CD14-positive monocyte (primary cell): ENCODE measurements at regions not wholly inside any gene's neighbourhood (a gene's known extent, or its start where the extent isn't known, plus 50 kb on each side); places are given as distances from the start of the nearest gene placed in this dataset.

Experiments
- DNase-seq, 3 donors: peaks; one replicate each; pipeline ENCODE4 v3.0.0-alpha.2; 2011 to 2022
- H2AFZ ChIP-seq: 2 replicates; pipeline ENCODE4 v1.6.0; 2012; ENCODE audit warnings: mild to moderate bottlenecking, low read depth, low read length, inconsistent platforms; ENCODE audit not compliant: insufficient read depth, poor library complexity, severe bottlenecking
- H3K27ac ChIP-seq, 2 donors: 1 replicate in 1 of 2; 2 replicates in 1 of 2; pipeline ENCODE4 v1.5.1; 2012 to 2013; ENCODE audit warnings: low read length in 2 of 2, control low read depth in 1 of 2, inconsistent platforms in 1 of 2, low read depth in 1 of 2, mild to moderate bottlenecking in 1 of 2
- H3K27me3 ChIP-seq, 2 donors: one replicate each; pipeline versions ENCODE4 v1.6.0 to v1.6.1; 2011 to 2013; ENCODE audit warnings: low read length in 2 of 2; ENCODE audit not compliant: control insufficient read depth in 2 of 2, insufficient read depth in 2 of 2
- H3K36me3 ChIP-seq, 2 donors: replicated peaks in 1 of 2; 1 replicate in 1 of 2; 2 replicates in 1 of 2; pipeline versions ENCODE4 v1.5.1 to v1.6.1; 2012 to 2013; ENCODE audit warnings: low read length in 2 of 2, control low read depth in 1 of 2, inconsistent platforms in 1 of 2, mild to moderate bottlenecking in 1 of 2; ENCODE audit not compliant: insufficient read depth in 2 of 2, control insufficient read depth in 1 of 2
- H3K4me1 ChIP-seq, 2 donors: 1 replicate in 1 of 2; 2 replicates in 1 of 2; pipeline versions ENCODE4 v1.5.1 to v1.6.1; 2012 to 2013; ENCODE audit warnings: low read length in 2 of 2, control low read depth in 1 of 2, inconsistent platforms in 1 of 2, mild to moderate bottlenecking in 1 of 2, moderate library complexity in 1 of 2; ENCODE audit not compliant: insufficient read depth in 2 of 2, control insufficient read depth in 1 of 2
- H3K4me2 ChIP-seq: replicated peaks from 2 replicates; pipeline ENCODE3; 2012; ENCODE audit warnings: low read length, moderate library complexity, mild to moderate bottlenecking; ENCODE audit not compliant: poor library complexity, severe bottlenecking; ENCODE audit errors: extremely low read depth
- H3K4me3 ChIP-seq, 3 experiments: fragments of 200-600 bp in 1 of 3; sonication (generic) in 1 of 3; replicated peaks in 1 of 3; 1 replicate in 2 of 3; 2 replicates in 1 of 3; pipeline ENCODE4 v1.5.1; 2011 to 2013; ENCODE audit warnings: low read length in 3 of 3, mild to moderate bottlenecking in 3 of 3, control low read depth in 2 of 3, low read depth in 2 of 3, inconsistent platforms in 1 of 3, moderate library complexity in 1 of 3
- H3K79me2 ChIP-seq: 2 replicates; pipeline ENCODE4 v1.6.0; 2012; ENCODE audit warnings: mild to moderate bottlenecking, control low read depth, inconsistent platforms, low read length, moderate library complexity; ENCODE audit not compliant: insufficient read depth
- H3K9ac ChIP-seq: 2 replicates; pipeline ENCODE4 v1.6.0; 2017; ENCODE audit warnings: low read length, mild to moderate bottlenecking; ENCODE audit not compliant: insufficient read depth, poor library complexity, severe bottlenecking
- H3K9me3 ChIP-seq, 2 donors: replicated peaks in 1 of 2; 1 replicate in 1 of 2; 2 replicates in 1 of 2; pipeline versions ENCODE4 v1.5.1 to v1.6.1; 2012 to 2013; ENCODE audit warnings: low read length in 2 of 2, control low read depth in 1 of 2; ENCODE audit not compliant: control insufficient read depth in 1 of 2, insufficient read depth in 1 of 2
- H4K20me1 ChIP-seq: 2 replicates; pipeline ENCODE4 v1.6.0; 2012; ENCODE audit warnings: mild to moderate bottlenecking, low read length, control low read depth, moderate library complexity; ENCODE audit not compliant: insufficient read depth
- H3K27ac Mint-ChIP-seq, 7 donors: one replicate each; pipeline ENCODE4 v1.8.0; 2020; ENCODE audit warnings: mild to moderate bottlenecking in 7 of 7, mixed read lengths in 7 of 7, moderate library complexity in 6 of 7, inconsistent platforms in 2 of 7
- H3K27me3 Mint-ChIP-seq, 3 donors: one replicate each; pipeline ENCODE4 v1.8.0; 2021 to 2022; ENCODE audit warnings: low read depth in 3 of 3, mild to moderate bottlenecking in 3 of 3, mixed read lengths in 3 of 3, moderate library complexity in 3 of 3, inconsistent platforms in 1 of 3
- H3K36me3 Mint-ChIP-seq, 2 donors: one replicate each; pipeline ENCODE4 v1.8.0; 2020; ENCODE audit warnings: mixed read lengths in 2 of 2, inconsistent platforms in 1 of 2, mild to moderate bottlenecking in 1 of 2
- H3K4me1 Mint-ChIP-seq: one replicate; pipeline ENCODE4 v1.8.0; 2020; ENCODE audit warnings: mild to moderate bottlenecking, mixed read lengths
- H3K4me3 Mint-ChIP-seq, 2 donors: one replicate each; pipeline ENCODE4 v1.8.0; 2020; ENCODE audit warnings: mild to moderate bottlenecking in 2 of 2, mixed read lengths in 2 of 2, moderate library complexity in 1 of 2
- H3K9me3 Mint-ChIP-seq, 7 donors: one replicate each; pipeline ENCODE4 v1.8.0; 2020 to 2022; ENCODE audit warnings: mixed read lengths in 7 of 7, mild to moderate bottlenecking in 6 of 7, moderate library complexity in 6 of 7, inconsistent platforms in 2 of 7
- WGBS: methylation state at CpG from one replicate; pipeline ENCODE4 v1.1.5; 2013; ENCODE audit warnings: missing lambda C conversion rate; ENCODE audit not compliant: insufficient coverage; 5-methylcytosine and 5-hydroxymethylcytosine counted together
- intact Hi-C, 2 donors: fragments of 100-400 bp; cut with micrococcal nuclease; formaldehyde crosslinking; loops; one replicate each; pipeline versions ENCODE4 v1.15.0 to v1.15.1; 2023
- TF ChIP-seq, protein P1 (sequence below): fragments of 200-600 bp; IDR thresholded peaks from one replicate; pipeline ENCODE4 v1.8.0; 2022; ENCODE audit warnings: antibody characterized with exemption, mild to moderate bottlenecking

DNA sequence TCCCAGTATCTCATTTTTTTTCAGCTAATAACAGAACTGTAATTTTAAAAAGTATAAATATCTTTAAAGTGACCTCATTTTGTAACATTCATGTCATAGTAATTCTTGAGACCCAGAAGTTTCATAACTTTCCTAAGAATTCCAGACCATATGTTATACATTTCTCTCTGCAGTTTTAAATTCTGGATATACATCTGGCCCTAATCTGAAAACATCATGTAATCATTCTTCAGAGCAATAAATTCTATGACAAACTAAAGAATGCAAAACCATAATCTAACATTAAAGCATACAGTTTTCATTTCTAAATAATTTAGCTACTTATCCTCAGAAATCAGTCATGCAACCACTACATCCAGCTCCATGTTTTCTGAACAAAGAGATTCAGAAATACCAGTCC, 198.3 kb upstream of the SLC35G4 start:
- TF ChIP-seq, protein P1, sequence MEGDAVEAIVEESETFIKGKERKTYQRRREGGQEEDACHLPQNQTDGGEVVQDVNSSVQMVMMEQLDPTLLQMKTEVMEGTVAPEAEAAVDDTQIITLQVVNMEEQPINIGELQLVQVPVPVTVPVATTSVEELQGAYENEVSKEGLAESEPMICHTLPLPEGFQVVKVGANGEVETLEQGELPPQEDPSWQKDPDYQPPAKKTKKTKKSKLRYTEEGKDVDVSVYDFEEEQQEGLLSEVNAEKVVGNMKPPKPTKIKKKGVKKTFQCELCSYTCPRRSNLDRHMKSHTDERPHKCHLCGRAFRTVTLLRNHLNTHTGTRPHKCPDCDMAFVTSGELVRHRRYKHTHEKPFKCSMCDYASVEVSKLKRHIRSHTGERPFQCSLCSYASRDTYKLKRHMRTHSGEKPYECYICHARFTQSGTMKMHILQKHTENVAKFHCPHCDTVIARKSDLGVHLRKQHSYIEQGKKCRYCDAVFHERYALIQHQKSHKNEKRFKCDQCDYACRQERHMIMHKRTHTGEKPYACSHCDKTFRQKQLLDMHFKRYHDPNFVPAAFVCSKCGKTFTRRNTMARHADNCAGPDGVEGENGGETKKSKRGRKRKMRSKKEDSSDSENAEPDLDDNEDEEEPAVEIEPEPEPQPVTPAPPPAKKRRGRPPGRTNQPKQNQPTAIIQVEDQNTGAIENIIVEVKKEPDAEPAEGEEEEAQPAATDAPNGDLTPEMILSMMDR = no peak
- Mint-ChIP-seq H3K36me3 (no peaks in the 10 kb centered on the region), H3K27me3 (peaks cover 0 to 2% (median 0%) of the 10 kb centered on the region in 3 donors), H3K4me1 (no peaks in the 10 kb centered on the region), H3K27ac (no peak overlapping the region), H3K4me3 (no peak overlapping the region), H3K9me3 (peaks cover 0 to 3% (median 0%) of the 10 kb centered on the region in 7 donors)
- H3K79me2 ChIP-seq = no peaks in the 10 kb centered on the region
- DNase-seq = no peak
- H3K4me1 ChIP-seq = no peaks in the 10 kb centered on the region
- H3K4me3 ChIP-seq = no peak overlapping the region
- H3K27me3 ChIP-seq = no peaks in the 10 kb centered on the region
- H3K27ac ChIP-seq = no peak overlapping the region
- H4K20me1 ChIP-seq = no peaks in the 10 kb centered on the region
- no peaks in the 10 kb centered on the region for H3K36me3 ChIP-seq
- H3K4me2 ChIP-seq = no peak overlapping the region
- intact Hi-C loops = no loop called here
- H3K9ac ChIP-seq = no peak overlapping the region
- H3K9me3 ChIP-seq = no peaks in the 10 kb centered on the region
- no peak overlapping the region for H2AFZ ChIP-seq

DNA sequence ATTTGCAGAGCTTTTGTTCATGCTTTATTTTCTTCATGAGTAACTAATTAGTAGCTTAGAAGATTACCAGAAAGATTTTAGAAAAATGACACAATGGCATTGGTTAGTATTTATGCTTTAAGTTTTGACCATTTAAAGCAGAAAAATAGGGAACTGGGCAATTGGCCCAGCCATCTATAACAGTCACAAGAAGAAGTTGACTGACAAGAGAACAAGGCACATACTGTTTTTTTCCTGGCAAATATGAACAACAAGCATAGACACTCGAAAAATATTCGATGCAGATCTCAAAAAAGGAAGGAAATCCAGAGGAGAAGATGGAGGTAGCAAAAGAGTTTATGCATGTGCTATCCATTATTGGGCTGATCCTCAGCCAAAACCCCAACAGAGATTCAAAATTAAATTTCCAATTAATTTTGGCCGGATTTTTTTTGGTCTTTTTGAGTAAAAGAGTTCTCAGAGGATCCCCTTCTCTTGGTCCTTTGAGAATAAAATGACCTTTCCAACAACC, 200.8 kb upstream of the SLC35G4 start:
- intact Hi-C loops = no loop called here
- Histone ChIP-seq H3K79me2 (no peaks in the 10 kb centered on the region), H3K27me3 (no peaks in the 10 kb centered on the region), H3K4me3 (no peak overlapping the region), H4K20me1 (no peaks in the 10 kb centered on the region), H3K9ac (no peak overlapping the region), H2AFZ (no peak overlapping the region), H3K27ac (no peak overlapping the region), H3K4me1 (no peaks in the 10 kb centered on the region), H3K36me3 (no peaks in the 10 kb centered on the region), H3K4me2 (no peak overlapping the region), H3K9me3 (no peaks in the 10 kb centered on the region)
- DNase-seq = no peak
- TF ChIP-seq, protein P1 = no peak
- H3K4me1 Mint-ChIP-seq = no peaks in the 10 kb centered on the region
- no peak overlapping the region for H3K27ac Mint-ChIP-seq
- no peak overlapping the region for H3K4me3 Mint-ChIP-seq
- WGBS = no CpG with 5 or more reads among the region's 3 CpGs
- H3K9me3 Mint-ChIP-seq = peaks cover 0 to 3% (median 0%) of the 10 kb centered on the region in 7 donors
- H3K36me3 Mint-ChIP-seq = no peaks in the 10 kb centered on the region
- H3K27me3 Mint-ChIP-seq = peaks cover 0 to 2% (median 0%) of the 10 kb centered on the region in 3 donors
